ENCODE measurements at regions not wholly inside any gene's neighbourhood (a gene's known extent, or its start where the extent isn't known, plus 50 kb on each side); places are given as distances from the start of the nearest gene placed in this dataset.

GRCh38 chr18:34042423-34043146 lies 182.1 kb downstream of the NOL4 start:
- Mint-ChIP-seq H3K27ac (no peak overlapping the region), H3K4me3 (no peak overlapping the region), H3K27me3 (ENCODE audit: low read depth) (no peaks in the 10 kb centered on the region), H3K4me1 (ENCODE audit: low read depth) (no peaks in the 10 kb centered on the region), H3K36me3 (ENCODE audit: low read depth) (no peaks in the 10 kb centered on the region), H3K9me3 (peaks cover 12% of the 10 kb centered on the region)
- DNase-seq (ENCODE audit: low spot score), result no peak

- DNase-seq (ENCODE audit: low spot score), result no peak
- Mint-ChIP-seq H3K36me3 (ENCODE audit: low read depth) (no peaks in the 10 kb centered on the region), H3K4me1 (ENCODE audit: low read depth) (no peaks in the 10 kb centered on the region), H3K27ac (no peak overlapping the region), H3K4me3 (no peak overlapping the region), H3K27me3 (ENCODE audit: low read depth) (no peaks in the 10 kb centered on the region), H3K9me3 (peaks cover 15% of the 10 kb centered on the region)
Measured at GRCh38 chr18:34039611-34040010, 185.1 kb downstream of the NOL4 start.

GRCh38 chr18:34039201-34039600 lies 185.5 kb downstream of the NOL4 start:
- DNase-seq (ENCODE audit: low spot score), result no peak
- Mint-ChIP-seq H3K27me3 (ENCODE audit: low read depth) (no peaks in the 10 kb centered on the region), H3K9me3 (peaks cover 14% of the 10 kb centered on the region), H3K36me3 (ENCODE audit: low read depth) (no peaks in the 10 kb centered on the region), H3K4me3 (no peak overlapping the region), H3K4me1 (ENCODE audit: low read depth) (no peaks in the 10 kb centered on the region), H3K27ac (no peak overlapping the region)

GRCh38 chr18:34038086-34038485 lies 186.6 kb downstream of the NOL4 start:
- Mint-ChIP-seq H3K9me3 (peaks cover 23% of the 10 kb centered on the region), H3K27me3 (ENCODE audit: low read depth) (no peaks in the 10 kb centered on the region), H3K36me3 (ENCODE audit: low read depth) (no peaks in the 10 kb centered on the region), H3K4me1 (ENCODE audit: low read depth) (no peaks in the 10 kb centered on the region), H3K4me3 (no peak overlapping the region), H3K27ac (no peak overlapping the region)
- DNase-seq (ENCODE audit: low spot score), result no peak

- no peak for DNase-seq (ENCODE audit: low spot score)
- Mint-ChIP-seq H3K27me3 (ENCODE audit: low read depth) (no peaks in the 10 kb centered on the region), H3K4me1 (ENCODE audit: low read depth) (no peaks in the 10 kb centered on the region), H3K4me3 (no peak overlapping the region), H3K36me3 (ENCODE audit: low read depth) (no peaks in the 10 kb centered on the region), H3K27ac (no peak overlapping the region), H3K9me3 (peaks cover 19% of the 10 kb centered on the region)
Measured at GRCh38 chr18:34033968-34034367, 190.7 kb downstream of the NOL4 start.

- Mint-ChIP-seq H3K4me3 (no peak overlapping the region), H3K27ac (no peak overlapping the region), H3K9me3 (peaks cover 23% of the 10 kb centered on the region), H3K4me1 (ENCODE audit: low read depth) (no peaks in the 10 kb centered on the region), H3K36me3 (ENCODE audit: low read depth) (no peaks in the 10 kb centered on the region), H3K27me3 (ENCODE audit: low read depth) (no peaks in the 10 kb centered on the region)
- no peak for DNase-seq (ENCODE audit: low spot score)
Measured at GRCh38 chr18:34031810-34032209, 192.9 kb downstream of the NOL4 start.

- DNase-seq (ENCODE audit: low spot score), result no peak
- no peak overlapping the region for H3K27ac Mint-ChIP-seq
- no peak overlapping the region for H3K4me3 Mint-ChIP-seq
- no peaks in the 10 kb centered on the region for H3K4me1 Mint-ChIP-seq (ENCODE audit: low read depth)
- H3K9me3 Mint-ChIP-seq, result peaks cover 8% of the 10 kb centered on the region
- no peaks in the 10 kb centered on the region for H3K36me3 Mint-ChIP-seq (ENCODE audit: low read depth)
- no peaks in the 10 kb centered on the region for H3K27me3 Mint-ChIP-seq (ENCODE audit: low read depth)
Measured at GRCh38 chr18:34028324-34028723, 196.4 kb downstream of the NOL4 start.

GRCh38 chr18:34025191-34025801 lies 199.4 kb downstream of the NOL4 start:
- H3K36me3 Mint-ChIP-seq (ENCODE audit: low read depth), result no peaks in the 10 kb centered on the region
- no peaks in the 10 kb centered on the region for H3K4me1 Mint-ChIP-seq (ENCODE audit: low read depth)
- no peaks in the 10 kb centered on the region for H3K27me3 Mint-ChIP-seq (ENCODE audit: low read depth)
- H3K9me3 Mint-ChIP-seq, result peaks cover 12% of the 10 kb centered on the region
- no peak overlapping the region for H3K4me3 Mint-ChIP-seq
- no peak for DNase-seq (ENCODE audit: low spot score)
- no peak overlapping the region for H3K27ac Mint-ChIP-seq

- Mint-ChIP-seq H3K9me3 (peaks cover 11% of the 10 kb centered on the region), H3K4me3 (no peak overlapping the region), H3K27ac (no peak overlapping the region), H3K36me3 (ENCODE audit: low read depth) (no peaks in the 10 kb centered on the region), H3K4me1 (ENCODE audit: low read depth) (no peaks in the 10 kb centered on the region), H3K27me3 (ENCODE audit: low read depth) (no peaks in the 10 kb centered on the region)
- no peak for DNase-seq (ENCODE audit: low spot score)
Measured at GRCh38 chr18:34023471-34023870, 201.2 kb downstream of the NOL4 start.

GRCh38 chr18:34018336-34018735 lies 206.4 kb downstream of the NOL4 start:
- no peaks in the 10 kb centered on the region for H3K27me3 Mint-ChIP-seq (ENCODE audit: low read depth)
- H3K27ac Mint-ChIP-seq, result no peak overlapping the region
- H3K4me1 Mint-ChIP-seq (ENCODE audit: low read depth), result no peaks in the 10 kb centered on the region
- no peaks in the 10 kb centered on the region for H3K36me3 Mint-ChIP-seq (ENCODE audit: low read depth)
- no peak for DNase-seq (ENCODE audit: low spot score)
- peaks cover 11% of the 10 kb centered on the region for H3K9me3 Mint-ChIP-seq
- H3K4me3 Mint-ChIP-seq, result no peak overlapping the region

- no peak overlapping the region for H3K27ac Mint-ChIP-seq
- no peak for DNase-seq (ENCODE audit: low spot score)
- H3K36me3 Mint-ChIP-seq (ENCODE audit: low read depth), result no peaks in the 10 kb centered on the region
- H3K4me1 Mint-ChIP-seq (ENCODE audit: low read depth), result no peaks in the 10 kb centered on the region
- H3K4me3 Mint-ChIP-seq, result no peak overlapping the region
- no peaks in the 10 kb centered on the region for H3K27me3 Mint-ChIP-seq (ENCODE audit: low read depth)
- H3K9me3 Mint-ChIP-seq, result peaks cover 16% of the 10 kb centered on the region
Measured at GRCh38 chr18:34003687-34004086, 221.0 kb downstream of the NOL4 start.

- Mint-ChIP-seq H3K4me3 (no peak overlapping the region), H3K36me3 (ENCODE audit: low read depth) (no peaks in the 10 kb centered on the region), H3K4me1 (ENCODE audit: low read depth) (no peaks in the 10 kb centered on the region), H3K9me3 (peaks cover 10% of the 10 kb centered on the region), H3K27me3 (ENCODE audit: low read depth) (no peaks in the 10 kb centered on the region), H3K27ac (no peak overlapping the region)
- DNase-seq (ENCODE audit: low spot score), result no peak
Measured at GRCh38 chr18:34002130-34002529, 222.6 kb downstream of the NOL4 start.

- H3K4me3 Mint-ChIP-seq, result no peak overlapping the region
- no peaks in the 10 kb centered on the region for H3K36me3 Mint-ChIP-seq (ENCODE audit: low read depth)
- H3K27me3 Mint-ChIP-seq (ENCODE audit: low read depth), result no peaks in the 10 kb centered on the region
- no peaks in the 10 kb centered on the region for H3K4me1 Mint-ChIP-seq (ENCODE audit: low read depth)
- no peak overlapping the region for H3K27ac Mint-ChIP-seq
- DNase-seq (ENCODE audit: low spot score), result no peak
- H3K9me3 Mint-ChIP-seq, result peaks cover 10% of the 10 kb centered on the region
Measured at GRCh38 chr18:34001376-34001775, 223.3 kb downstream of the NOL4 start.

GRCh38 chr18:33987206-33987605 lies 237.5 kb downstream of the NOL4 start:
- H3K4me1 Mint-ChIP-seq (ENCODE audit: low read depth), result no peaks in the 10 kb centered on the region

GRCh38 chr18:33983126-33983525 lies 241.6 kb downstream of the NOL4 start:
- Mint-ChIP-seq H3K27ac (no peak overlapping the region), H3K4me1 (ENCODE audit: low read depth) (no peaks in the 10 kb centered on the region), H3K36me3 (ENCODE audit: low read depth) (no peaks in the 10 kb centered on the region), H3K27me3 (ENCODE audit: low read depth) (no peaks in the 10 kb centered on the region), H3K4me3 (no peak overlapping the region), H3K9me3 (peaks cover 33% of the 10 kb centered on the region)
- DNase-seq (ENCODE audit: low spot score), result no peak

More at GRCh38 chr18:33987206-33987605, 237.5 kb downstream of the NOL4 start:
- H3K36me3 Mint-ChIP-seq (ENCODE audit: low read depth), result no peaks in the 10 kb centered on the region
- peaks cover 15% of the 10 kb centered on the region for H3K9me3 Mint-ChIP-seq
- H3K4me3 Mint-ChIP-seq, result no peak overlapping the region
- DNase-seq (ENCODE audit: low spot score), result no peak
- H3K27ac Mint-ChIP-seq, result no peak overlapping the region
- no peaks in the 10 kb centered on the region for H3K27me3 Mint-ChIP-seq (ENCODE audit: low read depth)

All from T-helper 2 cell treated with Interferon-gamma antibody and Interleukin-4, amounts not matched to agents 5 μg/mL and 100 μg/mL, for 36 hours (primary cell).